GM12891 (cell line): ENCODE measurements at regions not wholly inside any gene's neighbourhood (a gene's known extent, or its start where the extent isn't known, plus 50 kb on each side); places are given as distances from the start of the nearest gene placed in this dataset.

Experiments used
- PAX5 ChIP-seq: IDR thresholded peaks from 2 replicates; pipeline ENCODE4 v1.6.1; 2011; ENCODE audit warnings: low read length, moderate library complexity, mild to moderate bottlenecking; ENCODE audit not compliant: insufficient read depth, severe bottlenecking
- POLR2A ChIP-seq: IDR thresholded peaks from 2 replicates; pipeline ENCODE4 v1.6.1; 2011; ENCODE audit warnings: low read depth, low read length, control low read depth
- POLR2AphosphoS5 ChIP-seq: IDR thresholded peaks from 2 replicates; pipeline ENCODE4 v1.6.1; 2011; ENCODE audit warnings: low read depth, low read length, control low read depth
- POU2F2 ChIP-seq: IDR thresholded peaks from 2 replicates; pipeline ENCODE4 v1.6.1; 2011; ENCODE audit warnings: low read depth, mild to moderate bottlenecking, control low read depth, low read length, moderate library complexity
- SPI1 ChIP-seq: IDR thresholded peaks from 2 replicates; pipeline ENCODE4 v1.6.1; 2011; ENCODE audit warnings: low read depth, low read length, control low read depth
- TAF1 ChIP-seq: IDR thresholded peaks from 2 replicates; pipeline ENCODE4 v1.6.1; 2011; ENCODE audit warnings: low read depth, low read length, control low read depth

DNA sequence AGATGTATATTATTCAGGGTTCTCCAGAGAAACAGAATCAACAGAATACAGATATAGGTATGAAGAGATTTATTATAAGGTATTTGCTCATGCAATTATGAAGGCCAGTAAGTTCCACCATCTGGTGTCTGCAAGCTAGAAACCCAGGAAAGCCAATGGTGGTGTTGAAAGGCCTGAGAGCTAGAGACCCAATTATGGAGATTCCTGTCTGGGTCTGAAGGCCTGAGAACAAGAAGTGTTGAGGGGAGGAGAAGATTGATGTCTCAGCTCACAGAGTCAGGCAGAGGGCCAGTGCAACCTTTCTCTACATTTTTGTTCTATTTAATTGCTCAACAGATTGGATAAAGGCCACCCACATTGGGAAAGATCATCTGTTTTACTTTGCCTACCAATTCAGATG is 524.2 kb upstream of the CRIM1 start:
- TF ChIP-seq POLR2A: no peak
- TF ChIP-seq TAF1: no peak
- TF ChIP-seq POLR2AphosphoS5: no peak
- no peak for TF ChIP-seq SPI1
- TF ChIP-seq PAX5: no peak
- no peak for TF ChIP-seq POU2F2
